HT-29 (cell line): ENCODE measurements at regions not wholly inside any gene's neighbourhood (a gene's known extent, or its start where the extent isn't known, plus 50 kb on each side); places are given as distances from the start of the nearest gene placed in this dataset.
"Not testable (repeated sequence)": the region's sequence is repeated elsewhere in the genome, so short reads cannot be mapped to it uniquely, and the experiment has no call there.

Experiments used
- DNase-seq: peaks from one replicate; pipeline ENCODE4 v3.0.0-alpha.2; 2015; ENCODE audit warnings: low spot score

- DNase-seq: no peak
These were observed 528.8 kb upstream of the GRAMD2B start for GRCh38 chr5:125894383-125894782.

DNA sequence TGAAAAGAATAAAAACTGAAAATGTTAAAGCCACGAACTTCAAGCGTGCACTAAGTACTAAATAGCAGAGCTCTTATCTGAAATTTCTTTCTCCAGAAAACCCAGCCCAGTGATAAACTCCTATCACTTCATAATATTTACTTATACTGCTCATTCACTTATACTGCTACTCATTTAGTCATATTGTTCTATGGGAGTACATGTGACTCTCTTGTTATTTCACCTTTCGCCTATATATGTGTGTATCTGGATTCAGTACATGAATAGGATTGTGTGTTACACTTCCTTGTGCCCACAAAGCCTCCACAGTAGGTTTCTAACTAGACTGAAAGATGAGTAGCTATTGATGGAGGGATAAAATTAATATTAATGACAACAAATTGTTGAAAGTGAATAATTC, 526.8 kb upstream of the GRAMD2B start:
- DNase-seq: no peak

DNA sequence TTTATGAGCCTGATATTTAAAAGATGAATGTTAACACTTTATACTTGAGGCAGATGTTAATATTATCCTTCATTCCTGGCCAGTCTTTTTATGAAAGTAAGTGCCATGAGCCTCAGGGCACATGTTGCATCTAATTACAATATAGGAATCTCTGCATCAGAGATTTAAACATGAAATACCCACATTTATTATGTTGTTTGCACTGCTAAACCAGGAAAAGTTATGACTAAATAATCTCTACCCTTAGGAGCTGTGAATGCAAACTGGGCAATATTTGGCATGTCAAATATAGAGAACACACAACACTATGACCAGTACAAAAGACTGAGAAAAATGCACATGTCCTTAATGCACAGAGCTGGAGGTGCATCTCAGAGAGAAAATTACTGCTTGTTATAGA, 526.1 kb upstream of the GRAMD2B start:
- no peak for DNase-seq

- DNase-seq: no peak
These were observed 524.3 kb upstream of the GRAMD2B start for GRCh38 chr5:125898851-125899405.

- no peak for DNase-seq
These were observed 511.2 kb upstream of the GRAMD2B start for GRCh38 chr5:125912028-125912427.

DNA sequence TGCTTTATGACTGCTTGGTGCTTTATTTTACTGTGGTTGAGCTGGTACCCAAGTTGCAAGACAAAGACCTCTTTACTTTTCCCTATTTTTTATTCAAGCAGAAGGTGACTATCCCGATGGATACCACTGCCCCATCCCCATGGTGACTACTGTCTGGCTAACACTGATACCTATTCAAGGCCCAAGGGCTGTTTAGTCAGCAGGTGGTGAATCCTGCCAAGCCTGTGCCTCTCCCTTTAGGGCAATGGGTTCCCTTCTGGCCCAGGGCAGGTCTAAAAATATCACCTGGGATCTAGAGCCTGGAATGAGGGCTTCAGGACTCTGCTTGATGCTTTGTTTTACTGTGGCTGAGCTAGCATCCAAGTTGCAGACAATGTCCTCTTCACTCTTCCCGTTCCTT, 510.0 kb upstream of the GRAMD2B start:
- no peak for DNase-seq

GRCh38 chr5:125914471-125914870, 508.7 kb upstream of the GRAMD2B start:
- DNase-seq: no peak

DNA sequence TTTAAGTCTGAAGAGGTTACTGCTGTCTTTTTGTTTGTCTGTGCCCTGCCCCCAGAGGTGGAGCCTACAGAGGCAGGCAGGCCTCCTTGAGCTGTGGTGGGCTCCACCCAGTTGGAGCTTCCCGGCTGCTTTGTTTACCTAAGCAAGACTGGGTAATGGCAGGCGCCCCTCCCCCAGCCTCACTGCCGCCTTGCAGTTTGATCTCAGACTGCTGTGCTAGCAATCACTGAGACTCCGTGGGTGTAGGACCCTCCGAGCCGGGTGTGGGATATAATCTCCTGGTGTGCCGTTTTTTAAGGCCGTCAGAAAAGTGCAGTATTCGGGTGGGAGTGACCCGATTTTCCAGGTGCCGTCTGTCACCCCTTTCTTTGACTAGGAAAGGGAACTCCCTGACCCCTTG, 499.3 kb upstream of the GRAMD2B start:
- DNase-seq: not testable (repeated sequence)

DNA sequence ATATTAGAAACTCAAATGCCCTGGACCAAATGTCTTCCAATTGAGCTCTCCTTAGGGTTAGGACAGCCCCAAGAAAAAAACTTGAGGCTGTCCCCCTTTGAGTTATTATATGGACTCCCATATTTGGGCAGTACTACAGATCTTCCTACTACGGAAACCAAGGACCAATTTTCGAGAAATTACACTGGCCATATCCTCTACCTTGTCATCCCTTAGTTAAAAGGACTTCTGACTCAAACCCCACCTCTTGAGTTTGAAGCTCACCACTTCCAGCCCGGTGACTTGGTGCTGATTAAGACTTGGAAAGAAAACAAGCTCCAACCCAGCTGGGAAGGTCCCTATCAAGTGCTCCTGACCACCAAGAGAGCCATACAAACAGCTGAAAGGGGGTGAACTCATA, 497.0 kb upstream of the GRAMD2B start:
- no peak for DNase-seq

DNA sequence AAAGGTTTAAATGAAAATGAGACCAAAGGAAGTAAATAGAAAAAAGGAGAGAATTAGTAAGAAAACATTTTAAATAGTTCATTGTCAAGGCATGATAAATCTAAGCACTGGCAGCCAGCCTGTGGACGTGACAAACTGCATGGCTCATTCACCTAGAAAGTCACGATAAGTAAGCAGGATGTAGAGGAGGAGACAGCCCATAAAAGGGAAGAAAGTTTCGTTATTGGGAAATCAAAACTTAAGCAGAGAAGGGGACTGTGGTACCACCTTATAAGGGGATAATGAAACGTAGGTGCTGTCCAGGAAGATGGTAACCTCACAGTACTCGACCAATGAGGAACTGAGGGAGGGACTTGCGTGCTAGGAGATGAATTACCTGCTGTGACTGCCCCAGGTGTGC, 494.5 kb upstream of the GRAMD2B start:
- no peak for DNase-seq

GRCh38 chr5:125950012-125950615, 473.1 kb upstream of the GRAMD2B start:
- no peak for DNase-seq

DNA sequence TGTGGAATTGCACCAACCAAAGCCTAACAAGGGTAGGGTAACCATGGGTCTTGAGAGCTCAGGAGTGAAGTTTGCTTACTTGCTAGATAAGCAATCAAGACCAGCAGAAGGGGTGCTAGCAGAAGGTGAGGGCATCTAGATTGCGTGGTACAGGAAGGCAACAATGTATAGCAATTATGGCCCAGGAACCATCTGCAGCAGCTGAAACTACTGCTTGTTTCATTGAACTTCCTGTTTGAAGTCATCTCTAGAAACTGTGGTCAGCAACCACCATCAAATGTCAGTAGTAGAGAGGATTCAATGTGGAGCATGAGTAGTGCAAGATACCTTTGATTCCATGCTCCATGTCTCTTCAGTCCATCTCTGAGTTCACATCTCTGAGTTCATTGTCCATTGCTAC, 462.1 kb upstream of the GRAMD2B start:
- DNase-seq: no peak

DNA sequence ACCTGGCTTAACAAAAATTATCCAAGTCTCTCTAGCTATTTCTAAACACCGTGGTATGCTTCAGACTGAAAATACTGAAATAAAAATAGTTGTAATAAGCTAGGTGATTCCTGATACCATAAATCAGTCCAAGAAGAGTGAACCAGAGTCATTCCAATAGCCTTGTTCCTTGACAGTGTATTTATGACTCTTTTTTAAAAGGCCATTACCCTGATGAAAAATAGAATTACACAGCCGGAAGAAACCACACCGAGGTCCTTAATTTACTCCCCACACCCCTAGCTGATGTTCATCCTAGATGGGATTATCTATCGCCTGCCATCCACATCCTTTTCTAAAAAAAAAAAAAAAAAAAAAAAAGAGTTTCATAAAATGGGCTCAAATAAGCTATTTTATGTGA, 457.6 kb upstream of the GRAMD2B start:
- DNase-seq: no peak

GRCh38 chr5:125967576-125967975, 455.6 kb upstream of the GRAMD2B start:
- DNase-seq: no peak

DNA sequence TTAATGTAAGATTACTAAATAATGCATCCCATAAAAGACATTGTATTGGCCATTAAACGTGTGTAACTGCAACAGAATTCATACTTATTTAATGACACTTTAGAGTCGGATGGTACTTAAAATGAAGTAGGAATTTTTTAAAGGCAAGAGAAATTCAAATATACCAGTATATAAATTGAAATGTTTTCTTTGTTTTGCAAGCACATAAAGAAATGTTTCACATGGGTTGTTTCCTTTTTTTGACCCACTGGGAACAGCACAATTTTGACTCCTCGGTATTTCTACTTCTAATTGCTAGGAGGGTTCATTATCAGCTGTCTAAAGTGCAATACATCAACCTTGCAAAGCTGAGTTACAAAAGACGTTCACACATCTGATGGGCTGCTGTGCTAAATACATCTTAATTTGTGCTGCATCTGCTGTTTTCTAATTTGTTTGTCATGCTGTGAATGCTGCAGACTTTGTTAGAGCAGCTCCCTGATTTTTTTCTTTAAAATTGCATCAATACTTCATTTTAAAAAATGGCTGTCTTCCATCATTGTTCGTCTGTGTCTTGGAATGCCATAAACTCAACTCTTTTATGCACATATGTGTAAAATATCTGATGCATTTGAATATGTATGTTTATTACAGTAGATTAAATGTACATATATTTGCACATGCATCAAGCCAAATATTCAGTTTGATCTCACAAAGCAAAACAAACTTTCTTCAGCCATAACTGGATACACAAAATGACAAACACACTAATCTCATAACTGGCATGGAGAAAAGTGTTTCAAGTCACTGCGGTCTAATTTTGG, 454.0 kb upstream of the GRAMD2B start:
- DNase-seq: no peak

- DNase-seq: no peak
These were observed 453.4 kb upstream of the GRAMD2B start for GRCh38 chr5:125969814-125970171.

- no peak for DNase-seq
These were observed 452.4 kb upstream of the GRAMD2B start for GRCh38 chr5:125970631-125971307.

DNA sequence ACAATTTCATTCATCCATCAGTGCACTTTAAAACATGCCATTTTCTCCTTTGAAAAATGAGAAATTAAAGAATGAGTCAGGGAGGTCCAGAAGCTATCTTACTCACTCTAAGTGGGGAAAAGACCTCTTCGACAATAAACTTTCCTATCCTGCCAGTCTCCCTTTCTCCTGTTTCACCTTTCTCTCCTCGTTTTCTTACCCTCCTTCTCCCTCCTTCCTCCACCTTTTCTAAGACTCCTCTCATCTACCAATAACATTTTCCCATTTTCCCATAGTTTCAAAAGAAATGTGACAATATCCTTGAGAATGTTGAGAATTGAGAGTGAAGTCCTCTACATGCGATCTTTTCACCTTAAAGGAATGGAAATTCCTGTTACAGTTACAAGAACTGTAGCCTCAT, 450.5 kb upstream of the GRAMD2B start:
- DNase-seq: no peak

GRCh38 chr5:125974679-125975078, 448.5 kb upstream of the GRAMD2B start:
- no peak for DNase-seq

DNA sequence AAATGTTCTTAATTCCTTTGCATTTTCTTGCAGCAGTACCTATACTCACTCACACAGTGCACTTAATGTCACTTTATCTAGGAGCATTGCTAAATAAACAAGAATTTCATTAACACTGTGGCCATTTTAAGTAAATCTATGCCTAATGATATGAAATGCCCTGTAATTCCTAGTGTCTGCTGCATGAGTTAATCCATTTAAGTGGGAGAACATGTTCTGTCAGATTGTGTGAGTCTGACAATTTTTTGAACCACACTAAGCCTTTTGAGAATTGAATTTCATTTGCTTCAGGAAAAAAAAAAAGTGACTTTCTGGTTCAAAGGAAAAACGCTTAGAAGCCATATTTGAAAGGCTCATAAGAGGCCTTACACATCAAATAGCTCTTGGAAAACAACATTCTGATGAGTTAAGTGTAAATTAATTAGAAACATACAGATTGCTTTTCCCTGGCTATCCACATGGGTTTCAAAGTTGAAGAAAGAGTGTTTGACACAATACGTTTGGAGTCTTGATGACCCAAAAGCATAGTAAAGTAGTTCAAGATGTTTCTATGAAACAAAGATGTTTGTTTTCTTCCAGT, 446.7 kb upstream of the GRAMD2B start:
- DNase-seq: no peak

GRCh38 chr5:125978015-125978414, 445.2 kb upstream of the GRAMD2B start:
- DNase-seq: no peak

DNA sequence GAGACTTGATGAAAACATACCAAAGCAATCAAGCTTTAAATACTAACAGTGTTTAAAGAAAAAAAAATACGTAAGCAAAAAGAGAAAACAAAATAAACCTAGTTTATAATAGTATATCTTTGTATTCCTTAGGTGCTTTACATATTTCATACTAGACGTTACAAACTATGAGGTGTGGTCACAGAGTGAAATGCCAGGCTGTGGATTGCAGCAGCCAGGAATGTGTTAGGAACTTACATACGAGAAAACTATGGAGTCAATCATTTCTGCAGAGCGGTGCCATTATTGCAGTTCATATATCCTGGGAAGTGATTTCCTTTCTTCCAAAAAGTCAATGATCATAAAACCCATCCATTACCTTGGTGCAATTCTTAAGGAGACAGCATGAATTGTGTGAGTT, 443.6 kb upstream of the GRAMD2B start:
- DNase-seq: no peak
